HAP-1 (cell line): ENCODE measurements at regions not wholly inside any gene's neighbourhood (a gene's known extent, or its start where the extent isn't known, plus 50 kb on each side); places are given as distances from the start of the nearest gene placed in this dataset.

Experiments
- DNase-seq, 2 experiments: peaks; one replicate each; pipeline ENCODE4 v3.0.0-alpha.2; 2016 to 2020; ENCODE audit warnings: low spot score in 2 of 2
- H3K27me3 ChIP-seq: fragments of 250-450 bp; sonication (Bioruptor Pico); 2 replicates; pipeline ENCODE4 v1.5.1; 2020; ENCODE audit warnings: low read depth, mild to moderate bottlenecking, moderate library complexity
- H3K36me3 ChIP-seq: fragments of 250-450 bp; sonication (Bioruptor Pico); replicated peaks from 2 replicates; pipeline ENCODE4 v1.5.1; 2020; ENCODE audit warnings: mild to moderate bottlenecking
- H3K4me1 ChIP-seq: fragments of 250-450 bp; sonication (Bioruptor Pico); 2 replicates; pipeline ENCODE4 v1.5.1; 2020; ENCODE audit warnings: mild to moderate bottlenecking
- H3K4me3 ChIP-seq: fragments of 250-450 bp; sonication (Bioruptor Pico); 2 replicates; pipeline ENCODE4 v1.5.1; 2020; ENCODE audit warnings: mild to moderate bottlenecking, moderate library complexity
- H3K9me3 ChIP-seq: fragments of 250-450 bp; sonication (Bioruptor Pico); 2 replicates; pipeline ENCODE4 v1.5.1; 2020; ENCODE audit warnings: mild to moderate bottlenecking, moderate library complexity
- in situ Hi-C: fragments of 300-500 bp; cut with MboI; formaldehyde crosslinking; loops from 3 replicates; pipeline ENCODE4 v1.14.3; 2020; ENCODE audit warnings: low sequenced_read_pairs, inconsistent platforms, mixed read lengths

DNA sequence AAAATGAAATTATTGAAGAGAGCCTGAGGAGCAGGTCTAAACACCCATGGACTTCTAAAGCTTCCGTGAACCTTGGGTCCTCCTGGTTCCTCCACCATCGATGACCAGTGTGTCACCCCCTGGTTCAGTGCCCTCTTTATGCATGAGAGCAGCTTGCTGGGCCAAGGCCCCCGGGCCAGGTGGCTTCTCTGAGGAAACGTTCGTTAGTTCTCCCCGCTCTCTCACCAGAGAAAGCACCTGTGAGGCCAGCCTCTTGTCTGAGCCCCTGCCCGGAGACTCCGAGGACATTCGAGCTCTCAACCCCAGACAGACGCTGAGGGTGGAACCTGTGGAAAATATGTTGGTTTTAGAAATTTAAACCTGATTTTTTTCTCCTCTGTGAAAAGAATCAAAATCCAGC is 92.4 kb downstream of the GLI2 start:
- DNase-seq, result no peak
- H3K27me3 ChIP-seq, result no peaks in the 10 kb centered on the region
- no peaks in the 10 kb centered on the region for H3K9me3 ChIP-seq
- no peaks in the 10 kb centered on the region for H3K36me3 ChIP-seq
- in situ Hi-C loops, result no loop called here
- peaks cover 8% of the 10 kb centered on the region for H3K4me1 ChIP-seq
- no peak overlapping the region for H3K4me3 ChIP-seq

- Histone ChIP-seq H3K4me1 (peaks cover 8% of the 10 kb centered on the region), H3K4me3 (no peak overlapping the region), H3K9me3 (no peaks in the 10 kb centered on the region), H3K27me3 (no peaks in the 10 kb centered on the region), H3K36me3 (no peaks in the 10 kb centered on the region)
- in situ Hi-C loops, result no loop called here
- no peak for DNase-seq
Observed at GRCh38 chr2:120828829-120829632, 93.4 kb downstream of the GLI2 start.

DNA sequence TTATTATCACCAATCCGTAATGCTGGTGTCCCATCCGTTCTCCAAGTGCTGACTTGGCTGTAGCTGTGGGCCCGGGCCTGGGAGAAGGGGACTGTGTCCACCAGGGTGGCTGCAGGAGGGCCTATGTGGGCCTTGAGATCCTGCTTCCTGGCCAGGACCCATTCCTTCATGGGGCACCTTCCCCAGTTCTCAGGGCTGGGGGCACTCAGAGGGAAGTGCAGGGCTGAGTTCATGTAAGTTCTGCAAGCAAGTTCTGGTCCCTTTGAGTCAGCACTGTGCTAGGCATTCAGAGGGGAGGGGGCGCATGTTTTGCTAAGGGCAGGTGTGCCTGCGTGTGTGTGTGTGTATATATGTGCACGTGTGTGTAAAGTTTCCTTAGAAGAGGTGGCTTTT is 94.0 kb downstream of the GLI2 start:
- Histone ChIP-seq H3K4me1 (peaks cover 8% of the 10 kb centered on the region), H3K9me3 (no peaks in the 10 kb centered on the region), H3K36me3 (no peaks in the 10 kb centered on the region), H3K4me3 (no peak overlapping the region), H3K27me3 (no peaks in the 10 kb centered on the region)
- no peak for DNase-seq
- in situ Hi-C loops, result no loop called here

GRCh38 chr2:120830096-120830830 is 94.6 kb downstream of the GLI2 start:
- no peaks in the 10 kb centered on the region for H3K27me3 ChIP-seq
- no peak for DNase-seq
- no peaks in the 10 kb centered on the region for H3K36me3 ChIP-seq
- peaks cover 8% of the 10 kb centered on the region for H3K4me1 ChIP-seq
- no peaks in the 10 kb centered on the region for H3K9me3 ChIP-seq
- H3K4me3 ChIP-seq, result no peak overlapping the region
- in situ Hi-C loops, result no loop called here

DNA sequence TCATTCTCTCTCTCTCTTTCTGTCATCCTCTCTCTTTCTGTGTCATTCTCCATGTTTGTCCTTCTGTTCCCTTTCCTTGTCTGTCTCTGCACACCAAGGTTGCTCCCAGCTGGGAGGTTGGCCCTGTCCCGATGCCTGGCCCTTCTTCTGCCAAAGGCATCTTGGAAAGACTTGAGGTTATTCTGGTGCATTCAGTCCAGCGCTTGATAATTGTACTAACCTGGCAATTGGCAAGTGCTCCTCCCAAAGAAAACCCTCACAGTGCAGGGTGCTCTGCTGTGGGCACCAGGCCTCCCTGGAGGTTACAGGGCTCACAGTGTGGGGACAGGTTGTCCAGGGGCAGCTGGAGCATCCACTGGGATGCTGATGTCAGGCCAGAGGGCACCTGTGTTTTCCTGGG is 95.4 kb downstream of the GLI2 start:
- H3K4me1 ChIP-seq, result peaks cover 8% of the 10 kb centered on the region

GRCh38 chr2:120831891-120832290 is 96.2 kb downstream of the GLI2 start:
- no peak overlapping the region for H3K4me3 ChIP-seq
- H3K4me1 ChIP-seq, result peaks cover 8% of the 10 kb centered on the region
- no peak for DNase-seq
- no peaks in the 10 kb centered on the region for H3K27me3 ChIP-seq
- H3K36me3 ChIP-seq, result no peaks in the 10 kb centered on the region
- in situ Hi-C loops, result no loop called here
- no peaks in the 10 kb centered on the region for H3K9me3 ChIP-seq

More for the DNA sequence above, 95.4 kb downstream of the GLI2 start:
- no peak overlapping the region for H3K4me3 ChIP-seq
- H3K27me3 ChIP-seq, result no peaks in the 10 kb centered on the region
- no peaks in the 10 kb centered on the region for H3K36me3 ChIP-seq
- no peak for DNase-seq
- H3K9me3 ChIP-seq, result no peaks in the 10 kb centered on the region
- in situ Hi-C loops, result no loop called here

DNA sequence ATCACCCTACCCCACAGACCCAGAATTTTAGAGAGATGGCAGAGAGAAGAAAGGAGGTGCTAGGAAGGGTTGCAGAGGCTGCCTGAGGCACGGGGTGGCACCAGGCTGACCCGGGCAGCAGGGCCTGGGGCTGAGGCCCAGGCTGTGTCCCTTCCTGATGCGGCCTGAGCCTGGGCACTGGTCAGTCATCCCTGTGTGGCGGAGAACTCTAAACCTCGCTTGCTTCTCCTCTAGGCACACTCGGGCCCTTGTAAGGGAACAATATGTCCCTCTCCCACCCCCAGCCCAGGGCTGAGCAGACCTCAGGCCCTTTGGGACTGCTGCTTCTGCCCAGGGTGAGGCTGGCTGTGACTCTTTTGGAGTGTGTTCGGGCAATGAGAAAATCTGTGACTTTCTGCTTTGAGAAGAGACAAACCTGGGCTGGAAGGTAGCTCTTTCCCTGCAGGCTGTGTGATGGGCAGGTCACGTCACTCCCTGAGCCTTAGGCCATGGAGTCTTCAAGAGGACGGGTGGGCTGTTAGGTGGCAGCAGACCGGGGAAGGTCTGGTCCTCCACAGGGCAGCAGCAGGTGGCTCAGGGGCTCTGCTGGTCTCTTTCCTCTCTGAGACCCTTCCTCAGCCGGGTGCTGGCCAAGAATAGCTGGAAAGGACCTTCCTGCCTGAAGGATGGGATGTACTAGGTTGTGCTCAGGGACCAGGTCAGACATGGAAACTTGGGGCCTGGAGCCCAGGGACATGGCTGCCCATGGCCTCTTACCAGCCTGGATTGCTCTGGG is 96.8 kb downstream of the GLI2 start:
- no peak for DNase-seq
- H3K4me1 ChIP-seq, result peaks cover 8% of the 10 kb centered on the region
- H3K4me3 ChIP-seq, result no peak overlapping the region
- H3K27me3 ChIP-seq, result no peaks in the 10 kb centered on the region
- in situ Hi-C loops, result no loop called here
- H3K9me3 ChIP-seq, result no peaks in the 10 kb centered on the region
- H3K36me3 ChIP-seq, result no peaks in the 10 kb centered on the region

GRCh38 chr2:120833127-120833675 is 97.5 kb downstream of the GLI2 start:
- Histone ChIP-seq H3K4me3 (no peak overlapping the region), H3K9me3 (no peaks in the 10 kb centered on the region), H3K4me1 (peaks cover 1% of the 10 kb centered on the region), H3K36me3 (no peaks in the 10 kb centered on the region), H3K27me3 (no peaks in the 10 kb centered on the region)
- in situ Hi-C loops, result no loop called here
- no peak for DNase-seq

DNA sequence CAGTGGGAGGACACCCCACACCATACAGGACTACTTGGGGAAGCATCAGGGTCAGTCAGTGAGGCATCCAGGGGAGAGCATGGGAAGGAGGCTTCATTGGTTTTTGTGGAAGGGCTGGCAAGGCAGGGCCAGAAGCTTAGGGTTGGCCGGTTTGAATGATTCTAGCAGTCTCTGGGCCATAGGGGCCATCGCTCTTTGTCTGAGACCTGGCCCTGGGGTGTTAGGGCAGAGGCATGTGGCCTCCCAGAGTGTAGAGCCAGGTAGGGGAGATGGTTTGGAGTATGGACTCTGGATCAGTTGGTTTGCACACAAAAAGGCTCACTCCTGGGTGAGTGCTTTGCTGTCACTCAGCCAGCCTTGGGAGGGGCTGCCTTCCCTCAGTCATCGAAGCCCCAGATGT is 98.5 kb downstream of the GLI2 start:
- Histone ChIP-seq H3K4me3 (no peak overlapping the region), H3K4me1 (no peaks in the 10 kb centered on the region), H3K36me3 (no peaks in the 10 kb centered on the region), H3K9me3 (no peaks in the 10 kb centered on the region), H3K27me3 (no peaks in the 10 kb centered on the region)
- DNase-seq, result no peak
- in situ Hi-C loops, result no loop called here

GRCh38 chr2:120836281-120836680 is 100.6 kb downstream of the GLI2 start:
- DNase-seq, result no peak
- no peaks in the 10 kb centered on the region for H3K36me3 ChIP-seq
- in situ Hi-C loops, result no loop called here
- H3K27me3 ChIP-seq, result no peaks in the 10 kb centered on the region
- H3K4me3 ChIP-seq, result no peak overlapping the region
- H3K4me1 ChIP-seq, result no peaks in the 10 kb centered on the region
- H3K9me3 ChIP-seq, result no peaks in the 10 kb centered on the region

- H3K9me3 ChIP-seq, result no peaks in the 10 kb centered on the region
- in situ Hi-C loops, result no loop called here
- DNase-seq, result no peak
Observed at GRCh38 chr2:120840795-120841487, 105.3 kb downstream of the GLI2 start.

GRCh38 chr2:120842456-120843439 is 107.1 kb downstream of the GLI2 start:
- no peak for DNase-seq
- Histone ChIP-seq H3K4me3 (no peak overlapping the region), H3K27me3 (no peaks in the 10 kb centered on the region), H3K36me3 (no peaks in the 10 kb centered on the region), H3K4me1 (peaks cover 2% of the 10 kb centered on the region; the same call in 1 of the 2 replicates), H3K9me3 (no peaks in the 10 kb centered on the region)
- in situ Hi-C loops, result no loop called here

More at GRCh38 chr2:120840795-120841487, 105.3 kb downstream of the GLI2 start:
- H3K36me3 ChIP-seq, result no peaks in the 10 kb centered on the region
- peaks cover 2% of the 10 kb centered on the region; the same call in 1 of the 2 replicates for H3K4me1 ChIP-seq
- H3K27me3 ChIP-seq, result no peaks in the 10 kb centered on the region
- H3K4me3 ChIP-seq, result no peak overlapping the region
